Hepatocyte (in vitro differentiated cells): ENCODE measurements at regions not wholly inside any gene's neighbourhood (a gene's known extent, or its start where the extent isn't known, plus 50 kb on each side); places are given as distances from the start of the nearest gene placed in this dataset.
"Not testable (repeated sequence)": the region's sequence is repeated elsewhere in the genome, so short reads cannot be mapped to it uniquely, and the experiment has no call there.

Experiments
- DNase-seq: peaks from one replicate; pipeline ENCODE4 v3.0.0-alpha.2; 2016; ENCODE audit warnings: low spot score
- H2AFZ ChIP-seq: fragments of 200-600 bp; sonication (generic); 2 replicates; pipeline ENCODE4 v1.6.0; 2016; ENCODE audit warnings: antibody characterized with exemption, mild to moderate bottlenecking
- H3K27ac ChIP-seq: fragments of 200-600 bp; sonication (generic); 2 replicates; pipeline ENCODE4 v1.5.1; 2016; ENCODE audit warnings: mild to moderate bottlenecking
- H3K27me3 ChIP-seq: fragments of 200-600 bp; sonication (generic); 2 replicates; pipeline ENCODE4 v1.6.1; 2016
- H3K36me3 ChIP-seq: fragments of 200-600 bp; sonication (generic); replicated peaks from 2 replicates; pipeline ENCODE4 v1.5.1; 2016; ENCODE audit warnings: low read depth; ENCODE audit not compliant: insufficient read depth
- H3K4me1 ChIP-seq: fragments of 200-600 bp; sonication (generic); 2 replicates; pipeline ENCODE4 v1.5.1; 2016; ENCODE audit warnings: mild to moderate bottlenecking, moderate library complexity; ENCODE audit not compliant: insufficient read depth
- H3K4me2 ChIP-seq: fragments of 200-600 bp; sonication (generic); 2 replicates; pipeline ENCODE4 v1.6.0; 2016
- H3K4me3 ChIP-seq: fragments of 200-600 bp; sonication (generic); 2 replicates; pipeline ENCODE4 v1.5.1; 2016; ENCODE audit warnings: mild to moderate bottlenecking
- H3K79me2 ChIP-seq: fragments of 200-600 bp; sonication (generic); 2 replicates; pipeline ENCODE4 v1.6.0; 2017; ENCODE audit warnings: mild to moderate bottlenecking
- H3K9me2 ChIP-seq: fragments of 200-600 bp; sonication (generic); replicated peaks from 2 replicates; pipeline ENCODE4 v1.6.0; 2017; ENCODE audit warnings: mild to moderate bottlenecking; ENCODE audit not compliant: insufficient read depth
- H3K9me3 ChIP-seq: fragments of 200-600 bp; sonication (generic); 2 replicates; pipeline ENCODE4 v1.5.1; 2016; ENCODE audit warnings: low read depth, mild to moderate bottlenecking
- H4K20me1 ChIP-seq: fragments of 200-600 bp; sonication (generic); 2 replicates; pipeline ENCODE4 v1.6.0; 2016; ENCODE audit warnings: mild to moderate bottlenecking; ENCODE audit not compliant: insufficient read depth, poor library complexity, severe bottlenecking
- CTCF ChIP-seq: fragments of 200-600 bp; sonication (generic); IDR thresholded peaks from 2 replicates; pipeline ENCODE4 v1.5.1; 2016; ENCODE audit warnings: antibody characterized with exemption, mild to moderate bottlenecking; ENCODE audit not compliant: poor library complexity
- EZH2 ChIP-seq: fragments of 200-600 bp; sonication (generic); IDR thresholded peaks from 2 replicates; pipeline ENCODE4 v1.6.1; 2016; ENCODE audit warnings: antibody characterized with exemption, mild to moderate bottlenecking, borderline replicate concordance
- EZH2phosphoT487 ChIP-seq: fragments of 200-600 bp; sonication (generic); IDR thresholded peaks from one replicate; pipeline ENCODE4 v1.6.1; 2018; ENCODE audit warnings: antibody characterized with exemption, mild to moderate bottlenecking, low read depth, moderate library complexity; ENCODE audit not compliant: unreplicated experiment, severe bottlenecking
- WGBS: methylation state at CpG from one replicate; pipeline ENCODE4 v1.1.6; 2016; ENCODE audit warnings: low lambda C conversion rate; ENCODE audit errors: missing lambda C conversion rate; 5-methylcytosine and 5-hydroxymethylcytosine counted together

GRCh38 chr5:62780230-62780629, 201.6 kb downstream of the LRRC70 start:
- Histone ChIP-seq H3K27me3 (no peaks in the 10 kb centered on the region), H3K4me3 (no peak overlapping the region), H3K4me2 (no peak overlapping the region), H2AFZ (no peak overlapping the region), H3K27ac (no peak overlapping the region), H4K20me1 (no peaks in the 10 kb centered on the region), H3K9me3 (no peaks in the 10 kb centered on the region), H3K79me2 (no peaks in the 10 kb centered on the region), H3K4me1 (no peaks in the 10 kb centered on the region), H3K36me3 (no peaks in the 10 kb centered on the region), H3K9me2 (no peaks in the 10 kb centered on the region)
- TF ChIP-seq EZH2phosphoT487 (no peak), EZH2 (no peak), CTCF (no peak)
- DNase-seq: no peak
- WGBS: 93% methylated on average over 11 of the region's 11 CpGs

GRCh38 chr5:62779010-62779422, 200.4 kb downstream of the LRRC70 start:
- Histone ChIP-seq H3K9me2 (no peaks in the 10 kb centered on the region), H3K27me3 (no peaks in the 10 kb centered on the region), H4K20me1 (no peaks in the 10 kb centered on the region), H3K27ac (no peak overlapping the region), H3K4me3 (no peak overlapping the region), H3K79me2 (no peaks in the 10 kb centered on the region), H3K4me1 (no peaks in the 10 kb centered on the region), H2AFZ (no peak overlapping the region), H3K4me2 (no peak overlapping the region), H3K36me3 (no peaks in the 10 kb centered on the region), H3K9me3 (no peaks in the 10 kb centered on the region)
- WGBS: 23% methylated on average over 5 of the region's 5 CpGs
- peak; percentile 83 for DNase-seq
- TF ChIP-seq CTCF (peak; percentile 79), EZH2 (no peak)

GRCh38 chr5:62778316-62779009, 199.8 kb downstream of the LRRC70 start:
- no peak overlapping the region for H3K4me3 ChIP-seq
- no peak for TF ChIP-seq CTCF
- no peak for TF ChIP-seq EZH2phosphoT487
- no peak for TF ChIP-seq EZH2
- H3K36me3 ChIP-seq: no peaks in the 10 kb centered on the region
- H3K27ac ChIP-seq: no peak overlapping the region
- no peaks in the 10 kb centered on the region for H3K4me1 ChIP-seq
- H3K9me3 ChIP-seq: no peaks in the 10 kb centered on the region
- no peak overlapping the region for H3K4me2 ChIP-seq
- no peaks in the 10 kb centered on the region for H3K9me2 ChIP-seq
- no peaks in the 10 kb centered on the region for H3K27me3 ChIP-seq
- H4K20me1 ChIP-seq: no peaks in the 10 kb centered on the region
- no peak for DNase-seq
- no peaks in the 10 kb centered on the region for H3K79me2 ChIP-seq
- 73% methylated on average over 3 of the region's 3 CpGs for WGBS
- no peak overlapping the region for H2AFZ ChIP-seq

GRCh38 chr5:62777081-62777480, 198.5 kb downstream of the LRRC70 start:
- not testable (repeated sequence) for H2AFZ ChIP-seq, H3K27me3 ChIP-seq, H3K36me3 ChIP-seq, H3K79me2 ChIP-seq, H3K4me3 ChIP-seq, H3K9me2 ChIP-seq, H3K9me3 ChIP-seq, H3K27ac ChIP-seq, H3K4me2 ChIP-seq, DNase-seq, H4K20me1 ChIP-seq, H3K4me1 ChIP-seq
- WGBS: 87% methylated on average over 15 of the region's 15 CpGs

GRCh38 chr5:62776592-62776991, 198.0 kb downstream of the LRRC70 start:
- H2AFZ ChIP-seq, H3K36me3 ChIP-seq, H3K9me2 ChIP-seq, H3K4me3 ChIP-seq, H3K27me3 ChIP-seq, H3K4me1 ChIP-seq, H3K9me3 ChIP-seq, DNase-seq, H3K27ac ChIP-seq, H3K4me2 ChIP-seq, H3K79me2 ChIP-seq, H4K20me1 ChIP-seq: not testable (repeated sequence)
- WGBS: 94% methylated on average over 5 of the region's 5 CpGs
